Tibial nerve (tissue), 4 donors: ENCODE measurements at regions not wholly inside any gene's neighbourhood (a gene's known extent, or its start where the extent isn't known, plus 50 kb on each side); places are given as distances from the start of the nearest gene placed in this dataset.

Source experiments
- DNase-seq, 2 donors: peaks; one replicate each; pipeline ENCODE4 v3.0.0-alpha.2; 2019; ENCODE audit warnings: low spot score in 2 of 2
- H3K27ac ChIP-seq, 4 donors: fragments of 200-600 bp; sonication (generic) in 3 of 4; one replicate each; pipeline ENCODE4 v1.5.1; 2017 to 2019; ENCODE audit warnings: mild to moderate bottlenecking in 1 of 4
- H3K27me3 ChIP-seq, 2 donors: fragments of 200-600 bp; sonication (generic) in 1 of 2; one replicate each; pipeline versions ENCODE4 v1.5.1 to v1.6.0; 2017 to 2019
- H3K36me3 ChIP-seq, 3 donors: fragments of 200-600 bp; sonication (generic); one replicate each; pipeline ENCODE4 v1.5.1; 2018 to 2019
- H3K4me1 ChIP-seq, 4 donors: fragments of 200-600 bp; sonication (generic) in 3 of 4; one replicate each; pipeline ENCODE4 v1.5.1; 2017 to 2019
- H3K4me3 ChIP-seq, 4 donors: fragments of 200-600 bp; sonication (generic) in 3 of 4; one replicate each; pipeline ENCODE4 v1.5.1; 2017 to 2019; ENCODE audit warnings: mild to moderate bottlenecking in 1 of 4, moderate library complexity in 1 of 4
- H3K9me3 ChIP-seq, 4 donors: fragments of 200-600 bp; sonication (generic) in 3 of 4; one replicate each; pipeline ENCODE4 v1.5.1; 2017 to 2019
- CTCF ChIP-seq, 5 experiments: fragments of 200-600 bp in 3 of 5; fragments of 450-650 bp in 2 of 5; sonication (generic) in 3 of 5; IDR thresholded peaks; one replicate each; pipeline ENCODE4 v1.5.1; 2016 to 2019; ENCODE audit warnings: antibody characterized with exemption in 5 of 5, mild to moderate bottlenecking in 3 of 5, moderate library complexity in 2 of 5
- EP300 ChIP-seq, 2 donors: sonication (generic); formaldehyde crosslinking; IDR thresholded peaks; one replicate each; pipeline ENCODE4 v1.6.1; 2017; ENCODE audit warnings: antibody characterized with exemption in 2 of 2, mild to moderate bottlenecking in 1 of 2
- POLR2A ChIP-seq, 2 donors: fragments of 450-650 bp; IDR thresholded peaks; one replicate each; pipeline ENCODE4 v1.6.1; 2017; ENCODE audit warnings: antibody characterized with exemption in 2 of 2, mild to moderate bottlenecking in 2 of 2, moderate library complexity in 2 of 2
- WGBS, 2 donors: methylation state at CpG; one replicate each; pipeline ENCODE4 v1.1.5; 2018; 5-methylcytosine and 5-hydroxymethylcytosine counted together

- TF ChIP-seq POLR2A (IDR thresholded peaks at IDR 0.05) (no peak), CTCF (IDR thresholded peaks at IDR 0.05) (no peak), EP300 (IDR thresholded peaks at IDR 0.05) (no peak)
- 38 to 50% methylated on average over 3 of the region's 3 CpGs for WGBS, 2 donors
- Histone ChIP-seq H3K27ac (no peak overlapping the region), H3K4me1 (no peaks in the 10 kb centered on the region), H3K36me3 (no peaks in the 10 kb centered on the region), H3K4me3 (no peak overlapping the region), H3K9me3 (no peaks in the 10 kb centered on the region), H3K27me3 (no peaks in the 10 kb centered on the region)
- DNase-seq, result no peak
These were observed 1242.0 kb upstream of the ACVR2A start for GRCh38 chr2:146602856-146603255.

- H3K4me1 ChIP-seq, result no peaks in the 10 kb centered on the region
These were observed 1242.4 kb upstream of the ACVR2A start for GRCh38 chr2:146602383-146602782.

GRCh38 chr2:146598791-146599190, 1246.0 kb upstream of the ACVR2A start:
- H3K36me3 ChIP-seq, result no peaks in the 10 kb centered on the region
- no peak for DNase-seq
- H3K9me3 ChIP-seq, result no peaks in the 10 kb centered on the region
- H3K27ac ChIP-seq, result no peak overlapping the region
- H3K27me3 ChIP-seq, result no peaks in the 10 kb centered on the region
- TF ChIP-seq EP300 (IDR thresholded peaks at IDR 0.05) (no peak), POLR2A (IDR thresholded peaks at IDR 0.05) (no peak), CTCF (IDR thresholded peaks at IDR 0.05) (no peak)
- no peaks in the 10 kb centered on the region for H3K4me1 ChIP-seq
- no peak overlapping the region for H3K4me3 ChIP-seq
- 85 to 91% methylated on average over 2 of the region's 2 CpGs for WGBS, 2 donors

More at GRCh38 chr2:146602383-146602782, 1242.4 kb upstream of the ACVR2A start:
- Histone ChIP-seq H3K36me3 (no peaks in the 10 kb centered on the region), H3K9me3 (no peaks in the 10 kb centered on the region), H3K4me3 (no peak overlapping the region), H3K27ac (no peak overlapping the region), H3K27me3 (no peaks in the 10 kb centered on the region)
- DNase-seq, result no peak
- TF ChIP-seq POLR2A (IDR thresholded peaks at IDR 0.05) (no peak), EP300 (IDR thresholded peaks at IDR 0.05) (no peak)

- no peak for DNase-seq
- Histone ChIP-seq H3K4me3 (no peak overlapping the region), H3K9me3 (no peaks in the 10 kb centered on the region), H3K27me3 (no peaks in the 10 kb centered on the region), H3K4me1 (no peaks in the 10 kb centered on the region), H3K27ac (no peak overlapping the region), H3K36me3 (no peaks in the 10 kb centered on the region)
- no peak for TF ChIP-seq POLR2A (IDR thresholded peaks at IDR 0.05)
- TF ChIP-seq CTCF (IDR thresholded peaks at IDR 0.05), result no peak
- TF ChIP-seq EP300 (IDR thresholded peaks at IDR 0.05), result no peak
These were observed 1247.5 kb upstream of the ACVR2A start for GRCh38 chr2:146597291-146597690.

GRCh38 chr2:146591908-146592307, 1252.9 kb upstream of the ACVR2A start:
- no peaks in the 10 kb centered on the region for H3K36me3 ChIP-seq
- no peaks in the 10 kb centered on the region for H3K9me3 ChIP-seq
- no peak overlapping the region for H3K4me3 ChIP-seq
- H3K27ac ChIP-seq, result no peak overlapping the region
- no peak for TF ChIP-seq CTCF (IDR thresholded peaks at IDR 0.05)
- no peak for TF ChIP-seq POLR2A (IDR thresholded peaks at IDR 0.05)
- TF ChIP-seq EP300 (IDR thresholded peaks at IDR 0.05), result no peak
- no peaks in the 10 kb centered on the region for H3K4me1 ChIP-seq
- H3K27me3 ChIP-seq, result no peaks in the 10 kb centered on the region
- no peak for DNase-seq
- 74 to 76% methylated on average over 4 of the region's 4 CpGs for WGBS, 2 donors

- TF ChIP-seq CTCF (IDR thresholded peaks at IDR 0.05), result no peak
- no peak for TF ChIP-seq POLR2A (IDR thresholded peaks at IDR 0.05)
- no peak for TF ChIP-seq EP300 (IDR thresholded peaks at IDR 0.05)
- 97 to 98% methylated on average over 36 to 38 of the region's 38 CpGs for WGBS, 2 donors
- no peak overlapping the region for H3K27ac ChIP-seq
- no peak for DNase-seq
- no peaks in the 10 kb centered on the region for H3K27me3 ChIP-seq
- no peaks in the 10 kb centered on the region for H3K9me3 ChIP-seq
- H3K36me3 ChIP-seq, result no peaks in the 10 kb centered on the region
- H3K4me1 ChIP-seq, result no peaks in the 10 kb centered on the region
- no peak overlapping the region for H3K4me3 ChIP-seq
These were observed 1257.5 kb upstream of the ACVR2A start for GRCh38 chr2:146587291-146587713.
